HL-60 (cell line): ENCODE measurements at regions not wholly inside any gene's neighbourhood (a gene's known extent, or its start where the extent isn't known, plus 50 kb on each side); places are given as distances from the start of the nearest gene placed in this dataset.

Source experiments
- DNase-seq, 2 experiments: peaks; one replicate each; pipeline ENCODE4 v3.0.0-alpha.2; 2010 to 2020; ENCODE audit warnings: low read depth in 1 of 2, low spot score in 1 of 2
- H3K27ac ChIP-seq: fragments of 250-450 bp; sonication (Bioruptor Pico); replicated peaks from 2 replicates; pipeline ENCODE4 v1.5.1; 2020; ENCODE audit warnings: mild to moderate bottlenecking, moderate library complexity
- H3K27me3 ChIP-seq: fragments of 250-450 bp; sonication (Bioruptor Pico); 2 replicates; pipeline ENCODE4 v1.5.1; 2021; ENCODE audit warnings: mild to moderate bottlenecking, moderate library complexity; ENCODE audit not compliant: insufficient read depth, poor library complexity, severe bottlenecking
- H3K4me3 ChIP-seq: replicated peaks from 2 replicates; pipeline ENCODE4 v1.5.1; 2011; ENCODE audit warnings: mild to moderate bottlenecking, control low read depth, low read length; ENCODE audit not compliant: insufficient read depth
- CTCF ChIP-seq: IDR thresholded peaks from one replicate; pipeline ENCODE4 v1.5.1; 2011; ENCODE audit warnings: low read length, control low read depth, inconsistent platforms; ENCODE audit not compliant: insufficient read depth
- GABPA ChIP-seq: IDR thresholded peaks from 2 replicates; pipeline ENCODE4 v1.6.1; 2012; ENCODE audit warnings: low read depth
- POLR2AphosphoS5 ChIP-seq: IDR thresholded peaks from 2 replicates; pipeline ENCODE4 v1.6.1; 2012; ENCODE audit warnings: low read depth
- REST ChIP-seq: IDR thresholded peaks from 2 replicates; pipeline ENCODE4 v1.6.1; 2012; ENCODE audit warnings: low read depth; ENCODE audit not compliant: insufficient replicate concordance
- SPI1 ChIP-seq: IDR thresholded peaks from 2 replicates; pipeline ENCODE4 v1.6.1; 2012; ENCODE audit warnings: low read depth, mild to moderate bottlenecking, borderline replicate concordance

DNA sequence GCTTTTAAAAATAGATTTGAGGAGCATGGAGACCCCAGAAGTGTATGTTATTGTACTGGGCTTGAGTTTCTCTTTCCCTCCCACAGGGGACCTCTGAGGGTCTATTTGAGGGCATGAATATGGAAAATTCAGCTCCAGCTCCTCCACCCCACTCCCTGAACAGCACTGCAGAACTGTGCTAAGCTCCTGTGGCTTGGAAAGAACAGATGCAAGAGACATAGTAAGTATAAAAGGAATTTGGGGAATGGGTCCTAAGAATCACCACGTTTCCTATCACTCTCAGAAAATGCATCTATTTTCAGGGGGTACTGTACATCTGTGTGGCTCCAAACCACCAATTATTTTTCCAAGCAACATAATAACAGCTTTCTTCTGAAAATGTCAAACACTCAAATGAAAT is 416.1 kb downstream of the ZNF521 start:
- no peaks in the 10 kb centered on the region for H3K27me3 ChIP-seq
- no peak overlapping the region for H3K27ac ChIP-seq
- TF ChIP-seq REST (no peak), GABPA (no peak), SPI1 (no peak), CTCF (no peak), POLR2AphosphoS5 (no peak)
- no peak for DNase-seq
- H3K4me3 ChIP-seq = no peak overlapping the region

- H3K27ac ChIP-seq = no peak overlapping the region
- H3K4me3 ChIP-seq = no peak overlapping the region
- no peaks in the 10 kb centered on the region for H3K27me3 ChIP-seq
- no peak for TF ChIP-seq REST
- TF ChIP-seq CTCF = no peak
- TF ChIP-seq POLR2AphosphoS5 = no peak
- TF ChIP-seq GABPA = no peak
- no peak for TF ChIP-seq SPI1
- DNase-seq = no peak
These were observed 415.3 kb downstream of the ZNF521 start for GRCh38 chr18:24936691-24937090.

DNA sequence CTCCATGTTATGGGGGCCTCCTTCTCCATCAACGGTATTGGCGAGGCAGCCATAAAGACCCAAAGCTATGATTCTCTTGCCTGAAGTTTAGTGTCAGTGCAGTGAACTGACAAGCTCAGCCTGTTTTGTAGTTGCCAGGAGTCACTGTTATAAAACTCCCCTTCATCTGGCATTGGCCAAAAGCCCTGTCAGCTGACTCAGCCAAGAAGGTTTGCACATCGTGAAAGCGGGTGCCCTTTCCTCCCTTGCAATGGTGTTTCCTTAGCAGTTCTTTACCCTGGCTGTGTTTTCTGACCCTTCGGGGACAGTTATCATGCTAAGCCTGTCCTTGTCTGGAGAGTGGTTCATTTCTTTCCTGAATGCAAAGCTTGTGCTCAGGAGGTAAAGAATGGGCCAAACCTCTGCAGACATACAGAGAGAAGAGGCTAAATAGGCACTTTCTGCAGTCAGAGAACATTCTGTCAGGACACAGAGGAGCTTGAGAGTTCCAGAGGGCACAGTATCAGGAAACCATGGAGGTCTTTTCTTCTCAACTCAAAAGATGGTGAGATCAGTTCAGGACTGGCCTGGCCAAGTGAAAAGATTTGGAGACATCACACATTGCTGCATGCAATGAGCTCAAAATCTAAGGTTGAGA is 414.2 kb downstream of the ZNF521 start:
- H3K27ac ChIP-seq = no peak overlapping the region
- no peaks in the 10 kb centered on the region for H3K27me3 ChIP-seq
- DNase-seq = no peak
- TF ChIP-seq CTCF (no peak), GABPA (no peak), SPI1 (no peak), REST (no peak), POLR2AphosphoS5 (no peak)
- H3K4me3 ChIP-seq = no peak overlapping the region
